Breast epithelium (tissue), 4 donors: ENCODE measurements at regions not wholly inside any gene's neighbourhood (a gene's known extent, or its start where the extent isn't known, plus 50 kb on each side); places are given as distances from the start of the nearest gene placed in this dataset.
"Not testable (repeated sequence)": the region's sequence is repeated elsewhere in the genome, so short reads cannot be mapped to it uniquely, and the experiment has no call there.

Source experiments
- DNase-seq, 2 donors: peaks; one replicate each; pipeline ENCODE4 v3.0.0-alpha.2; 2019; ENCODE audit warnings: low spot score in 2 of 2
- H3K27ac ChIP-seq, 2 donors: fragments of 200-600 bp; sonication (generic) in 1 of 2; one replicate each; pipeline ENCODE4 v1.5.1; 2016 to 2019; ENCODE audit warnings: mild to moderate bottlenecking in 1 of 2
- H3K27me3 ChIP-seq, 2 donors: fragments of 200-600 bp; sonication (generic) in 1 of 2; one replicate each; pipeline versions ENCODE4 v1.5.1 to v1.6.0; 2017 to 2019; ENCODE audit warnings: control low read depth in 1 of 2, mild to moderate bottlenecking in 1 of 2
- H3K36me3 ChIP-seq: fragments of 200-600 bp; one replicate; pipeline ENCODE4 v1.5.1; 2019
- H3K4me1 ChIP-seq, 2 donors: fragments of 200-600 bp; sonication (generic); one replicate each; pipeline ENCODE4 v1.5.1; 2016 to 2019; ENCODE audit warnings: control low read depth in 1 of 2
- H3K4me3 ChIP-seq, 3 donors: fragments of 200-600 bp; sonication (generic); 1 replicate in 2 of 3; 2 replicates in 1 of 3; pipeline ENCODE4 v1.5.1; 2016 to 2019; ENCODE audit warnings: mild to moderate bottlenecking in 3 of 3, moderate library complexity in 2 of 3
- H3K9me3 ChIP-seq, 2 donors: fragments of 200-600 bp; sonication (generic) in 1 of 2; one replicate each; pipeline ENCODE4 v1.5.1; 2016 to 2019; ENCODE audit warnings: control low read depth in 1 of 2
- POLR2A ChIP-seq: fragments of 450-650 bp; IDR thresholded peaks from one replicate; pipeline ENCODE4 v1.6.1; 2016; ENCODE audit warnings: antibody characterized with exemption, mild to moderate bottlenecking, moderate library complexity
- POLR2AphosphoS5 ChIP-seq, 3 donors: sonication (generic); formaldehyde crosslinking; IDR thresholded peaks; one replicate each; pipeline ENCODE4 v1.6.1; 2017; ENCODE audit warnings: antibody characterized with exemption in 3 of 3
- intact Hi-C: fragments of 100-400 bp; cut with DNase I; formaldehyde crosslinking; loops from one replicate; pipeline ENCODE4 v1.15.1; 2023; ENCODE audit warnings: low total_unique reads
- TF ChIP-seq, protein P1 (sequence below), 3 donors: fragments of 450-650 bp; IDR thresholded peaks; one replicate each; pipeline ENCODE4 v1.5.1; 2016 to 2017; ENCODE audit warnings: antibody characterized with exemption in 3 of 3, mild to moderate bottlenecking in 3 of 3, moderate library complexity in 3 of 3

- Histone ChIP-seq H3K36me3 (no peaks in the 10 kb centered on the region), H3K4me3 (no peak overlapping the region), H3K27ac (no peak overlapping the region), H3K27me3 (no peaks in the 10 kb centered on the region), H3K9me3 (peaks cover 0 to 9% of the 10 kb centered on the region in 2 donors), H3K4me1 (no peaks in the 10 kb centered on the region)
- intact Hi-C loops: no loop called here
- DNase-seq: no peak
- TF ChIP-seq POLR2A (no peak), POLR2AphosphoS5 (IDR thresholded peaks at IDR 0.05) (no peak)
- TF ChIP-seq, protein P1, sequence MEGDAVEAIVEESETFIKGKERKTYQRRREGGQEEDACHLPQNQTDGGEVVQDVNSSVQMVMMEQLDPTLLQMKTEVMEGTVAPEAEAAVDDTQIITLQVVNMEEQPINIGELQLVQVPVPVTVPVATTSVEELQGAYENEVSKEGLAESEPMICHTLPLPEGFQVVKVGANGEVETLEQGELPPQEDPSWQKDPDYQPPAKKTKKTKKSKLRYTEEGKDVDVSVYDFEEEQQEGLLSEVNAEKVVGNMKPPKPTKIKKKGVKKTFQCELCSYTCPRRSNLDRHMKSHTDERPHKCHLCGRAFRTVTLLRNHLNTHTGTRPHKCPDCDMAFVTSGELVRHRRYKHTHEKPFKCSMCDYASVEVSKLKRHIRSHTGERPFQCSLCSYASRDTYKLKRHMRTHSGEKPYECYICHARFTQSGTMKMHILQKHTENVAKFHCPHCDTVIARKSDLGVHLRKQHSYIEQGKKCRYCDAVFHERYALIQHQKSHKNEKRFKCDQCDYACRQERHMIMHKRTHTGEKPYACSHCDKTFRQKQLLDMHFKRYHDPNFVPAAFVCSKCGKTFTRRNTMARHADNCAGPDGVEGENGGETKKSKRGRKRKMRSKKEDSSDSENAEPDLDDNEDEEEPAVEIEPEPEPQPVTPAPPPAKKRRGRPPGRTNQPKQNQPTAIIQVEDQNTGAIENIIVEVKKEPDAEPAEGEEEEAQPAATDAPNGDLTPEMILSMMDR (IDR thresholded peaks at IDR 0.05): no peak
These were observed 108.7 kb downstream of the TENT5C start for GRCh38 chr1:117714546-117714945.

DNA sequence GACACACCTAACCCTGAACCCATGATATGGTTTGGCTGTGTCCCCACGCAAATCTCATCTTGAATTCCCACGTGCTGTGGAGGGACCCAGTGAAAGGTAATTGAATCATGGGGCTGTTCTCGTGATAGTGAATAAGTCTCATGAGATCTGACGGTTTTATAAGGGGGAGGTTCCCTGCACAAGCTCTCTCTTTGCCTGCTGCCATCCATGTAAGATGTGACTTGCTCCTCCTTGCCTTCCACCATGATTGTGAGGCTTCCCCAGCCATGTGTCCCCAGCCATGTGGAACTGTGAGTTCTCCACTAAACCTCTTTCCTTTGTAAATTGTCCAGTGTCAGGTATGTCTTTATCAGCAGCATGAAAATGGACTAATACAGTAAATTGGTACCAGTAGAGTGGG, 110.2 kb downstream of the TENT5C start:
- H3K4me1 ChIP-seq, DNase-seq, H3K36me3 ChIP-seq, H3K27me3 ChIP-seq, intact Hi-C loops, H3K4me3 ChIP-seq, H3K27ac ChIP-seq: not testable (repeated sequence)
- peaks cover 6 to 19% of the 10 kb centered on the region in 2 donors for H3K9me3 ChIP-seq

GRCh38 chr1:117717980-117718379, 112.1 kb downstream of the TENT5C start:
- H3K9me3 ChIP-seq: peaks cover 8 to 22% of the 10 kb centered on the region in 2 donors
- H3K4me1 ChIP-seq, H3K36me3 ChIP-seq, H3K4me3 ChIP-seq, DNase-seq, H3K27ac ChIP-seq, intact Hi-C loops, H3K27me3 ChIP-seq: not testable (repeated sequence)

- peaks cover 8 to 22% of the 10 kb centered on the region in 2 donors for H3K9me3 ChIP-seq
- intact Hi-C loops, H3K27ac ChIP-seq, H3K4me1 ChIP-seq, H3K27me3 ChIP-seq, H3K4me3 ChIP-seq, DNase-seq, H3K36me3 ChIP-seq: not testable (repeated sequence)
These were observed 112.7 kb downstream of the TENT5C start for GRCh38 chr1:117718596-117718995.

- Histone ChIP-seq H3K27ac (no peak overlapping the region), H3K36me3 (no peaks in the 10 kb centered on the region), H3K27me3 (no peaks in the 10 kb centered on the region), H3K4me3 (no peak overlapping the region), H3K9me3 (peaks cover 8 to 22% of the 10 kb centered on the region in 2 donors), H3K4me1 (no peaks in the 10 kb centered on the region)
- no peak for DNase-seq
- intact Hi-C loops: no loop called here
- TF ChIP-seq, protein P1 (IDR thresholded peaks at IDR 0.05): no peak
- TF ChIP-seq POLR2AphosphoS5 (IDR thresholded peaks at IDR 0.05): no peak
- no peak for TF ChIP-seq POLR2A
These were observed 113.2 kb downstream of the TENT5C start for GRCh38 chr1:117719004-117719403.

DNA sequence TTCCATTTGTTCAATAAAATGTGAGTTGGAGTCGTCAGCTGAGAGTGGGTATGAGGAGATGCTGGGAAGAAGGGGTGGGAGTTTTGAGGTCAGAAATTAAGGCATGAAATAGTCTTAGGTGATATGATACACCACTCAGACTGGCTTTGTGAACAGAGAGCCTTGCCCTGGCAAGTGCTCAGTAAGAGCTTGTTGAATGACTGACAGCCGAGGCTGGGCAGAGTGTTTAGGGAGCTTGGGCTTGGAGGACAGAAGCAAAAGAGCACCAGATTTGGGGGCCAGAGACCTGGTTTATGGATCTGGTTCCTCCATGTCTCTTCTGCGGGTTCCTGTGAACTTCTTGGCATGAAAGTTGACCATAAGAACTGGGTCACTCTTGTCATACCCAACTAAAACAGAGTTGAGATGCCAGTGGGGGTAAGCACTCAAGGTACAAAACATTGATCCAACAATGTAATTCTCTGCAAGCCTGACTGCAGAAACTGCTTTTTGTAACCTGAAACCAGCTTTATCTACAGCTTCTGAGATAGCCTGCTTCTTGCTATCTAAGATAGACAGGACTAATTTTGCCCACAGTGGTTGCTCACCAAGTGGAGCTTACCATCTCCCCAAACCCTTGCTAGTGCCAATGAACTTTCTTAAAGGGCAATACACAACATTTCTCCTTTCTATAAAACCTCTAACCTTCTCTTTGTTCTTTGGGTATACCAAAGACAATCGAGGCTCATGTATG, 126.4 kb downstream of the TENT5C start:
- no peak overlapping the region for H3K27ac ChIP-seq
- H3K9me3 ChIP-seq: no peaks in the 10 kb centered on the region
- H3K27me3 ChIP-seq: no peaks in the 10 kb centered on the region
- no peak for DNase-seq
- no peaks in the 10 kb centered on the region for H3K4me1 ChIP-seq
- no peak overlapping the region for H3K4me3 ChIP-seq
- H3K36me3 ChIP-seq: no peaks in the 10 kb centered on the region
- TF ChIP-seq POLR2A: no peak
- TF ChIP-seq, protein P1 (IDR thresholded peaks at IDR 0.05): no peak
- TF ChIP-seq POLR2AphosphoS5 (IDR thresholded peaks at IDR 0.05): no peak
- intact Hi-C loops: no loop called here

DNA sequence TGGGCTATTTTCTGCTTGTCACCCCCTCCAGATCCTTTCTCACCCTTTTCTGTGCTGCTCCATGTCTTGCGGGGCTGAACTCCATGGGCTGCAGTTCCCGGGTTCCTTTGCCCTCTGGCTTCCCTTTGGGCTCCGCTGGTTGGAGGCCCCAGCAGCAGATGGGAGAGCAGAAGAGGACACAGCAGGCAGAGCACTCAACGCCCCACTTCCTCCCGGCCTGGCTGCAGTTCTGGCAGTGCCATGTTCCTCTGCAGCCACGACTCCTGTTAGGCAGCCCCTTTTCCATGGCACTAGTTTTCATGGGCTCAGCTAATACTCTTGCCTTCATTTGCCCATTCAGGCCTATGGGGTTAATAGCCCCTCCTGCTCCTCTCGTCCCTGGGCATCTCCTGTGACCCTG, 127.1 kb downstream of the TENT5C start:
- H3K36me3 ChIP-seq: no peaks in the 10 kb centered on the region
- H3K27me3 ChIP-seq: no peaks in the 10 kb centered on the region
- TF ChIP-seq POLR2AphosphoS5 (IDR thresholded peaks at IDR 0.05) (no peak), POLR2A (no peak)
- TF ChIP-seq, protein P1 (IDR thresholded peaks at IDR 0.05): no peak
- H3K4me3 ChIP-seq: no peak overlapping the region
- no peak for DNase-seq
- intact Hi-C loops: no loop called here
- H3K27ac ChIP-seq: no peak overlapping the region
- no peaks in the 10 kb centered on the region for H3K9me3 ChIP-seq
- H3K4me1 ChIP-seq: no peaks in the 10 kb centered on the region
